Trophoblast cell (in vitro differentiated cells and primary cell): ENCODE measurements at regions not wholly inside any gene's neighbourhood (a gene's known extent, or its start where the extent isn't known, plus 50 kb on each side); places are given as distances from the start of the nearest gene placed in this dataset.

ENCODE experiments used
- DNase-seq, 2 donors: peaks; one replicate each; pipeline ENCODE4 v3.0.0-alpha.2; 2016
- H2AFZ ChIP-seq: 2 replicates; pipeline ENCODE4 v1.6.1; 2013; ENCODE audit warnings: low read length, moderate library complexity, mild to moderate bottlenecking; ENCODE audit not compliant: insufficient read depth, poor library complexity
- H2AK5ac ChIP-seq: 2 replicates; pipeline ENCODE4 v1.6.1; 2013; ENCODE audit warnings: mild to moderate bottlenecking, low read length
- H2BK120ac ChIP-seq: 2 replicates; pipeline ENCODE4 v1.6.1; 2013; ENCODE audit warnings: low read length, mild to moderate bottlenecking, moderate library complexity; ENCODE audit not compliant: insufficient read depth, poor library complexity
- H2BK12ac ChIP-seq: 2 replicates; pipeline ENCODE4 v1.6.1; 2013; ENCODE audit warnings: mild to moderate bottlenecking, low read length, moderate library complexity
- H2BK5ac ChIP-seq: 2 replicates; pipeline ENCODE4 v1.6.1; 2013; ENCODE audit warnings: low read length, low read depth, moderate library complexity, mild to moderate bottlenecking; ENCODE audit not compliant: poor library complexity
- H3K14ac ChIP-seq: 2 replicates; pipeline ENCODE4 v1.6.1; 2013; ENCODE audit warnings: mild to moderate bottlenecking, low read length
- H3K18ac ChIP-seq: 2 replicates; pipeline ENCODE4 v1.6.1; 2013; ENCODE audit warnings: mild to moderate bottlenecking, low read length
- H3K23ac ChIP-seq: 2 replicates; pipeline ENCODE4 v1.6.1; 2013; ENCODE audit warnings: low read length
- H3K27ac ChIP-seq: 2 replicates; pipeline ENCODE4 v1.5.1; 2013; ENCODE audit warnings: low read depth, mild to moderate bottlenecking, inconsistent platforms, low read length, moderate library complexity
- H3K27me3 ChIP-seq: 2 replicates; pipeline ENCODE4 v1.6.1; 2013; ENCODE audit warnings: inconsistent platforms, mild to moderate bottlenecking, low read length, moderate library complexity; ENCODE audit not compliant: insufficient read depth
- H3K36me3 ChIP-seq, 2 experiments: 1 replicate in 1 of 2; 2 replicates in 1 of 2; pipeline ENCODE4 v1.6.1; 2013; ENCODE audit warnings: low read length in 2 of 2, mild to moderate bottlenecking in 2 of 2, moderate library complexity in 1 of 2; ENCODE audit not compliant: insufficient read depth in 2 of 2, control insufficient read depth in 1 of 2
- H3K4ac ChIP-seq: 2 replicates; pipeline ENCODE4 v1.6.1; 2013; ENCODE audit warnings: low read depth, mild to moderate bottlenecking, low read length, moderate library complexity
- H3K4me1 ChIP-seq, 2 experiments: 1 replicate in 1 of 2; 2 replicates in 1 of 2; pipeline ENCODE4 v1.6.1; 2013; ENCODE audit warnings: low read length in 2 of 2, mild to moderate bottlenecking in 2 of 2, moderate library complexity in 1 of 2; ENCODE audit not compliant: insufficient read depth in 2 of 2, control insufficient read depth in 1 of 2
- H3K4me2 ChIP-seq: 2 replicates; pipeline ENCODE4 v1.6.1; 2013; ENCODE audit warnings: inconsistent platforms, mild to moderate bottlenecking, low read length, moderate library complexity
- H3K4me3 ChIP-seq: 2 replicates; pipeline ENCODE4 v1.5.1; 2013; ENCODE audit warnings: mild to moderate bottlenecking, low read depth, low read length, inconsistent platforms
- H3K79me1 ChIP-seq: one replicate; pipeline ENCODE4 v1.6.1; 2013; ENCODE audit warnings: low read length
- H3K79me2 ChIP-seq: 2 replicates; pipeline ENCODE4 v1.6.1; 2013; ENCODE audit warnings: low read length, mild to moderate bottlenecking; ENCODE audit not compliant: control insufficient read depth, insufficient read depth, poor library complexity
- H3K9ac ChIP-seq: 2 replicates; pipeline ENCODE4 v1.6.1; 2013; ENCODE audit warnings: mild to moderate bottlenecking, low read length
- H3K9me3 ChIP-seq: 2 replicates; pipeline ENCODE4 v1.6.1; 2013; ENCODE audit warnings: low read depth, mild to moderate bottlenecking, control low read depth, inconsistent platforms, low read length; ENCODE audit not compliant: insufficient read depth
- H4K12ac ChIP-seq: 2 replicates; pipeline ENCODE4 v1.6.1; 2013; ENCODE audit warnings: low read depth, mild to moderate bottlenecking, low read length, moderate library complexity
- H4K8ac ChIP-seq: 2 replicates; pipeline ENCODE4 v1.6.1; 2013; ENCODE audit warnings: low read depth, mild to moderate bottlenecking, low read length, moderate library complexity
- H4K91ac ChIP-seq: one replicate; pipeline ENCODE4 v1.6.1; 2013; ENCODE audit warnings: low read depth, mild to moderate bottlenecking, low read length, moderate library complexity
- WGBS: extraction: QIAGEN DNeasy Blood & Tissue Kit; methylation state at CpG from one replicate; pipeline ENCODE4 v1.1.7; 2013; ENCODE audit warnings: missing lambda C conversion rate; ENCODE audit not compliant: insufficient read length, insufficient coverage; ENCODE audit errors: extremely low coverage; 5-methylcytosine and 5-hydroxymethylcytosine counted together

DNA sequence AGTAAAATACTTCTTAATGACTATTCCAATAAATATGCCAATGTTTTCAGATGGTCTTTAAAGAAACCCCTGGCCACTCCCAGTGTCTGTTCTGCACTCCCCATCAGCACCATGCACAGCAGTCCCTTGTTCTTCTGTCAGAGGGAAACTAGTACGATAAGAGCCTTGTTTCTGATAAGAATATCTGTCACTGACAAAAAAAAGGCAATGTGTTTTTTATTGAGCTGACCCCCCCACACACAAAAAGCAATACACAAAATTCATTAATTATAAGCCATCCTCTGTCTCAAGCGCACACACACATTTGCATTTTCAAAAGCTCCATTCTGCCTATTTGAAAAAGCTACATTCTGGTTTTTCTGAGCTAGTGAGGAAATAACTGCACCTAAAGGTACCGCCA, 119.1 kb downstream of the ENC1 start:
- H3K9me3 ChIP-seq = peaks cover 7% of the 10 kb centered on the region
- H2BK12ac ChIP-seq = no peak overlapping the region
- H3K36me3 ChIP-seq = peaks cover 5% of the 10 kb centered on the region in 2 experiments
- H2AFZ ChIP-seq = no peak overlapping the region
- H2BK120ac ChIP-seq = no peak overlapping the region
- no peak overlapping the region for H4K8ac ChIP-seq
- no peak overlapping the region for H3K27ac ChIP-seq
- H3K14ac ChIP-seq = no peak overlapping the region
- no peak overlapping the region for H3K4me3 ChIP-seq
- H4K91ac ChIP-seq = no peak overlapping the region
- no peak overlapping the region for H2AK5ac ChIP-seq
- no peak overlapping the region for H3K4me2 ChIP-seq
- no peak overlapping the region for H3K9ac ChIP-seq
- DNase-seq = no peak
- H4K12ac ChIP-seq = no peak overlapping the region
- peaks cover 7% of the 10 kb centered on the region for H3K79me2 ChIP-seq
- H3K18ac ChIP-seq = no peak overlapping the region
- no peak overlapping the region for H3K23ac ChIP-seq
- peaks cover 3 to 19% of the 10 kb centered on the region in 2 experiments for H3K4me1 ChIP-seq
- no peaks in the 10 kb centered on the region for H3K27me3 ChIP-seq
- H3K4ac ChIP-seq = no peak overlapping the region
- peaks cover 19% of the 10 kb centered on the region for H3K79me1 ChIP-seq
- H2BK5ac ChIP-seq = no peak overlapping the region
- no CpG with 5 or more reads among the region's 3 CpGs for WGBS

DNA sequence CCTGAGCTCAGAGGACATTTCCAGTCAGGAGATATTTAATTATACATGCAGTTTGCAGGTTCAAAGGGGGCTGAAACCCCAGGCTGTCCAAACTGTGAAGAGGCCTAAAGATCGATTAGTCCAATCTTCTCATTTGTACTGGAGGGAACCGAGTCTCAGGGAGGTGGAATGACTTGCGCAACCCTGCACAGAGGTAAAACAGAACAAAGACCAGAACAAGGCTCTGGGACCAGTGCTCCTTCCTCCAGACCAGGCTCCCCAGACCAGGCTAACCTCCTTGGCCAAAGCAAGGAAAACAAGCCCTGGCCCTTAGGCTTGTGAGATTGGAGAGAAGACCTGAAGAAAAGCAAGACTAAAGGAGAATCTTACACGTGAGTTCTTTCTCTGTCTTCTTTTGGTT, 120.8 kb downstream of the ENC1 start:
- no peak overlapping the region for H2AFZ ChIP-seq
- H3K4me3 ChIP-seq = no peak overlapping the region
- H4K8ac ChIP-seq = no peak overlapping the region
- H3K9ac ChIP-seq = no peak overlapping the region
- peak overlapping the region; percentile 50 for H2BK12ac ChIP-seq
- peak overlapping the region; percentile 37 for H3K14ac ChIP-seq
- no peak for DNase-seq
- H3K4me2 ChIP-seq = no peak overlapping the region
- H4K91ac ChIP-seq = peak overlapping the region; percentile 71
- H3K9me3 ChIP-seq = peaks cover 7% of the 10 kb centered on the region
- H3K23ac ChIP-seq = no peak overlapping the region
- WGBS = no CpG with 5 or more reads among the region's 4 CpGs
- peak overlapping the region; percentile 71 for H2AK5ac ChIP-seq
- peak overlapping the region; percentile 38 for H2BK120ac ChIP-seq
- H3K36me3 ChIP-seq = peaks cover 2 to 5% of the 10 kb centered on the region in 2 experiments
- H3K18ac ChIP-seq = no peak overlapping the region
- H4K12ac ChIP-seq = no peak overlapping the region
- no peak overlapping the region for H2BK5ac ChIP-seq
- peak overlapping the region; percentile 8 for H3K27ac ChIP-seq
- peaks cover 11 to 26% of the 10 kb centered on the region in 2 experiments for H3K4me1 ChIP-seq
- peaks cover 22% of the 10 kb centered on the region for H3K79me1 ChIP-seq
- H3K27me3 ChIP-seq = no peaks in the 10 kb centered on the region
- H3K4ac ChIP-seq = no peak overlapping the region
- peaks cover 7% of the 10 kb centered on the region for H3K79me2 ChIP-seq

DNA sequence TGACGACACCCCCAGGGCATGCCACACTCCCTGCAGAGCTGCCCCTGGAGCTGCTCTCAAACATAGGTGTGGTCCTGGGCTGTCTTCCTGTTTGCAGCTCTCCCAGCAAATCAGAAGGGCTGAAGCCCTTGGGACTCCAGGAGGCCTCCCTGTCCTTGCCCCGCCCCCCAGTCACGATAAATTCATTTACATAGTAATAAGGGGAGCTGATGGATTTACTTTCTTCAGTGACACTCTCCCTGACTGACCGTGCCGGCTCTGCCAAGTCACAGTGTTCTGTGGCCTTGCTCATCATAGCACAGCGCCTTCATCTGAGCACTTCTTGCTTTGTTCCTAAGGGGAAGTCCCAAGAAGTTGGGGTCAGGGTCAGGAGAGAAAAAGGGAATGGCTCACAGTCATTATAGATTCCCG, 121.4 kb downstream of the ENC1 start:
- H3K27me3 ChIP-seq = no peaks in the 10 kb centered on the region
- H2BK120ac ChIP-seq = peak overlapping the region; percentile 60
- peaks cover 7% of the 10 kb centered on the region for H3K79me2 ChIP-seq
- peak overlapping the region; percentile 53 for H3K18ac ChIP-seq
- WGBS = no CpG with 5 or more reads among the region's 7 CpGs
- no peak overlapping the region for H3K4me3 ChIP-seq
- H4K8ac ChIP-seq = peak overlapping the region; percentile 5
- no peak overlapping the region for H3K9ac ChIP-seq
- H3K4me2 ChIP-seq = no peak overlapping the region
- no peak overlapping the region for H3K27ac ChIP-seq
- H3K23ac ChIP-seq = no peak overlapping the region
- DNase-seq = no peak
- H2BK5ac ChIP-seq = peak overlapping the region; percentile 24
- H3K36me3 ChIP-seq = peaks cover 2 to 5% of the 10 kb centered on the region in 2 experiments
- no peak overlapping the region for H4K12ac ChIP-seq
- H2BK12ac ChIP-seq = peak overlapping the region; percentile 50
- H3K14ac ChIP-seq = peak overlapping the region; percentile 55
- peaks cover 11 to 28% of the 10 kb centered on the region in 2 experiments for H3K4me1 ChIP-seq
- peaks cover 24% of the 10 kb centered on the region for H3K79me1 ChIP-seq
- peak overlapping the region; percentile 53 for H4K91ac ChIP-seq
- peak overlapping the region; percentile 82 for H2AK5ac ChIP-seq
- H3K4ac ChIP-seq = peak overlapping the region; percentile 15
- no peak overlapping the region for H2AFZ ChIP-seq
- peaks cover 5% of the 10 kb centered on the region for H3K9me3 ChIP-seq

DNA sequence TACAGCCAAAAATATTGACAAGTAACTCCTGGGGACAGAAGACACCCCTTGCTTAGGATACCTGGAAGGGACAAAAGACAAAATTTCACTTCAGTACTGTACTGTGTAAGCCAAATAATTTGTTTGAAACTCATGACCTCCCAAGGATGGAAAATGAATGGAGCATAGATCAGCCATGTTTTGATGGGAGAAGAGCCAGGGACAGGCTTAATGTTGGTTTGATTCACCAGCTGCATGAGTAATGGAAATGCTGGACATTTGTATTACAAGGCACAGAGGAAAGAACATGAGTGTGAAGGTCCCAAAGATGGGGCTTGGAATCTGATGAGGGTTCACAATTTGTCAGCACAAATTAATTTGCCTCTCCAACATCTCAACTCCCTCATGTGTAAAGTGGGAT, 122.8 kb downstream of the ENC1 start:
- H3K9ac ChIP-seq = no peak overlapping the region
- no peaks in the 10 kb centered on the region for H3K27me3 ChIP-seq
- H3K79me2 ChIP-seq = peaks cover 7% of the 10 kb centered on the region
- no peak overlapping the region for H4K12ac ChIP-seq
- no peak overlapping the region for H3K23ac ChIP-seq
- H2AK5ac ChIP-seq = peak overlapping the region; percentile 49
- DNase-seq = no peak
- H3K4me1 ChIP-seq = peaks cover 11 to 28% of the 10 kb centered on the region in 2 experiments
- H2BK5ac ChIP-seq = peak overlapping the region; percentile 76
- no peak overlapping the region for H2AFZ ChIP-seq
- H3K79me1 ChIP-seq = peaks cover 28% of the 10 kb centered on the region
- H3K18ac ChIP-seq = no peak overlapping the region
- no peaks in the 10 kb centered on the region for H3K36me3 ChIP-seq
- peak overlapping the region; percentile 59 for H4K91ac ChIP-seq
- H3K4me2 ChIP-seq = no peak overlapping the region
- H3K4ac ChIP-seq = peak overlapping the region; percentile 13
- H4K8ac ChIP-seq = no peak overlapping the region
- peak overlapping the region; percentile 93 for H3K27ac ChIP-seq
- H3K14ac ChIP-seq = peak overlapping the region; percentile 13
- H2BK120ac ChIP-seq = peak overlapping the region; percentile 70
- peak overlapping the region; percentile 29 for H2BK12ac ChIP-seq
- no peaks in the 10 kb centered on the region for H3K9me3 ChIP-seq
- H3K4me3 ChIP-seq = no peak overlapping the region
